ENCODE measurements at regions not wholly inside any gene's neighbourhood (a gene's known extent, or its start where the extent isn't known, plus 50 kb on each side); places are given as distances from the start of the nearest gene placed in this dataset.

DNA sequence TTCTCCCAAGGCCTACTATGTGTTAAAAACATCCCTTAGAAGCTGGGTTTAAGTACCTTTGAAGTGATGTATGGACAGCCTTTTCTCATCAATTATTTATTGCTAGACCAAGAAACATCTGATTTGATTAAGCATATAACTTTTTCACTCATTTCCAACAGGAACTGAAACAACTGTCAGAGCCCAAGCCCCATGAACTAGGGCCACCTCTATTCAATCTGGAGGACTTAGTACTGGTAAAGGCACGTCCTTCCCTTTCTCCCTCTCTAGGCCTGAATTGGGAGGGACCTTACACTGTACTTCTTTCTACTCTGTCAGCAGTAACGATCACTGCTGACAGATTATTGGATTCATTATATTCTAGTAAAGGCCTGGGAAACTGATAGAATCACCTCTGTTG lies 612.0 kb upstream of the CDH8 start:
- no peaks in the 10 kb centered on the region for H3K27me3 ChIP-seq
- peaks cover 4 to 23% of the 10 kb centered on the region in 2 donors for H3K9me3 ChIP-seq
- DNase-seq, result no peak
- no peaks in the 10 kb centered on the region for H3K36me3 ChIP-seq
- no peak for TF ChIP-seq CTCF (IDR thresholded peaks at IDR 0.05)
- no peak for TF ChIP-seq POLR2A (IDR thresholded peaks at IDR 0.05)
- TF ChIP-seq EP300 (IDR thresholded peaks at IDR 0.05; ENCODE audit: low read depth), result no peak
- TF ChIP-seq POLR2AphosphoS5 (IDR thresholded peaks at IDR 0.05), result no peak
- H3K4me1 ChIP-seq, result no peaks in the 10 kb centered on the region
- intact Hi-C loops (cut with DNase I; ENCODE audit: low total_unique reads), result no loop called here
- no peak overlapping the region for H3K4me3 ChIP-seq
- in situ Hi-C loops (cut with MboI; ENCODE audit: low pct_ligation_motif_present in 1 of 4, low pct_unique_long_range_greater_than_20kb in 1 of 4, low sequenced_read_pairs in 3 of 4), result no loop called here
- no peak overlapping the region for H3K27ac ChIP-seq
- WGBS, 2 donors (ENCODE audit: low coverage in 1 of 2), result 55 to 61% methylated on average over 2 of the region's 2 CpGs

- Histone ChIP-seq H3K4me3 (no peak overlapping the region), H3K27me3 (no peaks in the 10 kb centered on the region), H3K4me1 (no peaks in the 10 kb centered on the region), H3K9me3 (peaks cover 4 to 23% of the 10 kb centered on the region in 2 donors), H3K36me3 (no peaks in the 10 kb centered on the region), H3K27ac (no peak overlapping the region)
- WGBS, 2 donors (ENCODE audit: low coverage in 1 of 2), result 77 to 94% methylated on average over 3 to 10 of the region's 10 CpGs
- TF ChIP-seq POLR2A (IDR thresholded peaks at IDR 0.05) (no peak), POLR2AphosphoS5 (IDR thresholded peaks at IDR 0.05) (no peak), EP300 (IDR thresholded peaks at IDR 0.05; ENCODE audit: low read depth) (no peak), CTCF (IDR thresholded peaks at IDR 0.05) (no peak)
- DNase-seq, result no peak
- in situ Hi-C loops (cut with MboI; ENCODE audit: low pct_ligation_motif_present in 1 of 4, low pct_unique_long_range_greater_than_20kb in 1 of 4, low sequenced_read_pairs in 3 of 4) (no loop called here), intact Hi-C loops (cut with DNase I; ENCODE audit: low total_unique reads) (no loop called here)
Observed at GRCh38 chr16:62644030-62644812, 608.0 kb upstream of the CDH8 start.

DNA sequence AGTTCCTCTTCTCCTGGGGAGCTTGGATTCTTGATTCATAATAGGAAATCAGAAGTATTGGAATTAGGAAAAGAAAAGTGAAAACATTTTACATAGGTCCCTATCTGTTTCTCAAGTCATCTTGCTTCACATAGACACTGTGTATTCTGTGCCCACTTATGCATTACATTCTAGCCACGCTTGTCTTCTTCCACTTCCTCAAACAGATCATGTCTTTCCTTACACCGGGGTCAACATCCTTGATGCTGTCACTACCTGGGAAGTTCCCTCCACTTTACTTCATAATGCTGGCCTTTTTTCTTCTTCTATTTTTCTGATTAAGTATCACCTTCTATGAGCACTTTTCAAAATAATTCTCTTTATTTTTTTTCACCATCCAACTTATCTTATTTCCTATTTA lies 606.4 kb upstream of the CDH8 start:
- Histone ChIP-seq H3K4me3 (no peak overlapping the region), H3K27ac (no peak overlapping the region), H3K9me3 (peaks cover 4 to 25% of the 10 kb centered on the region in 2 donors), H3K36me3 (no peaks in the 10 kb centered on the region), H3K27me3 (no peaks in the 10 kb centered on the region), H3K4me1 (no peaks in the 10 kb centered on the region)
- intact Hi-C loops (cut with DNase I; ENCODE audit: low total_unique reads) (no loop called here), in situ Hi-C loops (cut with MboI; ENCODE audit: low pct_ligation_motif_present in 1 of 4, low pct_unique_long_range_greater_than_20kb in 1 of 4, low sequenced_read_pairs in 3 of 4) (no loop called here)
- TF ChIP-seq POLR2AphosphoS5 (IDR thresholded peaks at IDR 0.05) (no peak), POLR2A (IDR thresholded peaks at IDR 0.05) (no peak)
- no peak for DNase-seq
- WGBS, 2 donors (ENCODE audit: low coverage in 1 of 2), result 62 to 77% methylated on average over 2 of the region's 2 CpGs

GRCh38 chr16:62639890-62640289 lies 603.7 kb upstream of the CDH8 start:
- no peaks in the 10 kb centered on the region for H3K27me3 ChIP-seq
- in situ Hi-C loops (cut with MboI; ENCODE audit: low pct_ligation_motif_present in 1 of 4, low pct_unique_long_range_greater_than_20kb in 1 of 4, low sequenced_read_pairs in 3 of 4), result no loop called here
- no peaks in the 10 kb centered on the region for H3K4me1 ChIP-seq
- H3K27ac ChIP-seq, result no peak overlapping the region
- no peaks in the 10 kb centered on the region for H3K36me3 ChIP-seq
- H3K4me3 ChIP-seq, result no peak overlapping the region
- TF ChIP-seq CTCF (IDR thresholded peaks at IDR 0.05) (no peak), EP300 (IDR thresholded peaks at IDR 0.05; ENCODE audit: low read depth) (no peak), POLR2AphosphoS5 (IDR thresholded peaks at IDR 0.05) (no peak)
- peaks cover 0 to 4% of the 10 kb centered on the region in 2 donors for H3K9me3 ChIP-seq
- no peak for DNase-seq
- intact Hi-C loops (cut with DNase I; ENCODE audit: low total_unique reads), result no loop called here

Measured in transverse colon (tissue), 4 donors.